GM12878 (cell line): ENCODE measurements at regions not wholly inside any gene's neighbourhood (a gene's known extent, or its start where the extent isn't known, plus 50 kb on each side); places are given as distances from the start of the nearest gene placed in this dataset.

ENCODE experiments used
- ATAC-seq: fragments of 200-7000 bp; cut with Tn5 transposase; 3 replicates; pipeline ENCODE4 v1.9.1; 2020; ENCODE audit warnings: mild to moderate bottlenecking, moderate library complexity
- BruUV-seq: library from RNA; stranded (reverse); fragments of 400-500 nt; replicated peaks from 2 replicates; lab custom pipeline; 2021; lab: Mats Ljungman, UMichigan
- CTCF ChIA-PET: fragments of 300-600 bp; sonication (Branson Sonifier 250); formaldehyde crosslinking; extraction: SDS; loops from one replicate; lab custom pipeline; 2021; ENCODE audit warnings: inconsistent platforms; lab: Yijun Ruan, JAX
- POLR2A ChIA-PET: fragments of 350-600 bp; formaldehyde crosslinking; extraction: SDS; loops from one replicate; lab custom pipeline; 2021; ENCODE audit warnings: inconsistent platforms; lab: Charles Lee
- RAD21 ChIA-PET: fragments of 300-600 bp; sonication (Branson Sonifier 250); formaldehyde crosslinking; loops from one replicate; lab custom pipeline; 2023; ENCODE audit warnings: antibody characterized with exemption; ENCODE audit not compliant: unreplicated experiment; lab: Charles Lee
- SMC1A ChIA-PET: fragments of 300-600 bp; sonication (Branson Sonifier 250); formaldehyde crosslinking; loops from one replicate; lab custom pipeline; 2023; ENCODE audit not compliant: unreplicated experiment, uncharacterized antibody; lab: Charles Lee
- DNase-seq: peaks from one replicate; pipeline ENCODE4 v3.0.0-alpha.2; 2011; ENCODE audit warnings: low read depth, low spot score
- FAIRE-seq: peaks from 3 replicates; lab custom pipeline; 2011; peaks lifted over from hg19 to GRCh38; lab: Jason Lieb, UNC
- H2AFZ ChIP-seq: 2 replicates; pipeline ENCODE4 v1.6.0; 2011; ENCODE audit warnings: low read depth, low read length, control low read depth; ENCODE audit not compliant: control insufficient read depth
- H3K27ac ChIP-seq: 2 replicates; pipeline ENCODE4 v1.5.1; 2011; ENCODE audit warnings: control low read depth; ENCODE audit not compliant: control insufficient read depth, insufficient read depth
- H3K27me3 ChIP-seq, 2 experiments: replicated peaks in 1 of 2; 2 replicates each; pipeline versions ENCODE4 v1.6.0 to v1.6.1; 2011; ENCODE audit warnings: low read length in 1 of 2; ENCODE audit not compliant: control insufficient read depth in 2 of 2, insufficient read depth in 2 of 2
- H3K36me3 ChIP-seq, 2 experiments: 2 replicates each; pipeline ENCODE4 v1.5.1; 2011; ENCODE audit warnings: low read length in 1 of 2; ENCODE audit not compliant: control insufficient read depth in 2 of 2, insufficient read depth in 2 of 2
- H3K4me1 ChIP-seq: 2 replicates; pipeline ENCODE4 v1.6.1; 2011; ENCODE audit warnings: mild to moderate bottlenecking, low read length, moderate library complexity, mixed read lengths; ENCODE audit not compliant: control insufficient read depth, insufficient read depth
- H3K4me2 ChIP-seq: 2 replicates; pipeline ENCODE4 v1.6.0; 2011; ENCODE audit warnings: control low read depth; ENCODE audit not compliant: control insufficient read depth, insufficient read depth
- H3K4me3 ChIP-seq: fragments of 200-600 bp; sonication (generic); 2 replicates; pipeline ENCODE4 v1.5.1; 2016
- H3K79me2 ChIP-seq: 2 replicates; pipeline ENCODE4 v1.6.0; 2011; ENCODE audit warnings: low read length; ENCODE audit not compliant: control insufficient read depth, insufficient read depth
- H3K9ac ChIP-seq: 2 replicates; pipeline ENCODE4 v1.8.0; 2011; ENCODE audit warnings: low read length, control low read depth, mixed read lengths; ENCODE audit not compliant: control insufficient read depth, insufficient read depth
- H3K9me3 ChIP-seq: replicated peaks from 3 replicates; pipeline ENCODE4 v1.5.1; 2011; ENCODE audit warnings: mild to moderate bottlenecking, low read length; ENCODE audit not compliant: control insufficient read depth, insufficient read depth
- H4K20me1 ChIP-seq: 2 replicates; pipeline ENCODE4 v1.6.0; 2011; ENCODE audit not compliant: control insufficient read depth, insufficient read depth
- ATF7 ChIP-seq: fragments of 450-650 bp; IDR thresholded peaks from 2 replicates; pipeline ENCODE4 v1.6.1; 2016; ENCODE audit warnings: low read depth, mild to moderate bottlenecking
- CEBPZ ChIP-seq: fragments of 150-350 bp; IDR thresholded peaks from 2 replicates; pipeline ENCODE4 v1.6.1; 2016; ENCODE audit warnings: low read depth, low read length
- CHD1 ChIP-seq: IDR thresholded peaks from 2 replicates; pipeline ENCODE4 v1.6.1; 2012; ENCODE audit warnings: low read depth, low read length, improper control_type of control experiment
- GABPA ChIP-seq: IDR thresholded peaks from 2 replicates; pipeline ENCODE4 v1.6.1; 2014; ENCODE audit warnings: antibody characterized with exemption, low read depth, mild to moderate bottlenecking, inconsistent platforms
- GATAD2B ChIP-seq: fragments of 450-650 bp; conservative IDR thresholded peaks from 2 replicates; pipeline ENCODE4 v1.6.1; 2017; ENCODE audit warnings: low read depth, mild to moderate bottlenecking, moderate library complexity
- IRF4 ChIP-seq: IDR thresholded peaks from 2 replicates; pipeline ENCODE4 v1.6.1; 2011; ENCODE audit warnings: low read depth, low read length
- JUND ChIP-seq: IDR thresholded peaks from 2 replicates; pipeline ENCODE4 v1.6.1; 2012; ENCODE audit warnings: low read depth, mild to moderate bottlenecking, low read length, improper control_type of control experiment, moderate library complexity
- KDM1A ChIP-seq: fragments of 200-600 bp; sonication (generic); IDR thresholded peaks from 2 replicates; pipeline ENCODE4 v1.6.1; 2016; ENCODE audit warnings: borderline replicate concordance
- NR2F1 ChIP-seq: fragments of 450-650 bp; conservative IDR thresholded peaks from 2 replicates; pipeline ENCODE4 v1.6.1; 2017; ENCODE audit warnings: mild to moderate bottlenecking
- REST ChIP-seq: IDR thresholded peaks from 2 replicates; pipeline ENCODE4 v1.6.1; 2012; ENCODE audit warnings: mild to moderate bottlenecking, low read depth, low read length
- SUZ12 ChIP-seq: fragments of 200-600 bp; sonication (generic); IDR thresholded peaks from one replicate; pipeline ENCODE4 v1.6.1; 2018; ENCODE audit warnings: antibody characterized with exemption, mild to moderate bottlenecking; ENCODE audit not compliant: unreplicated experiment
- WGBS: methylation state at CpG from one replicate; pipeline ENCODE4 v1.1.6; 2016; ENCODE audit warnings: low lambda C conversion rate; ENCODE audit not compliant: insufficient replicate concordance, insufficient coverage; ENCODE audit errors: missing lambda C conversion rate; 5-methylcytosine and 5-hydroxymethylcytosine counted together
- in situ Hi-C: fragments of 300-500 bp; cut with MboI; formaldehyde crosslinking; loops from 9 replicates; pipeline ENCODE4 v1.14.3; 2018; ENCODE audit warnings: mixed read lengths
- intact Hi-C: fragments of 100-400 bp; cut with micrococcal nuclease; formaldehyde crosslinking; loops from one replicate; pipeline ENCODE4 v1.14.2; 2022; ENCODE audit not compliant: unreplicated experiment

GRCh38 chr4:175246941-175247340 lies 328.8 kb downstream of the ADAM29 start (continued):
- no peak for TF ChIP-seq REST

- Histone ChIP-seq H3K4me3 (no peak overlapping the region), H4K20me1 (no peaks in the 10 kb centered on the region), H3K4me1 (no peaks in the 10 kb centered on the region), H3K27me3 (no peaks in the 10 kb centered on the region), H2AFZ (no peak overlapping the region), H3K9me3 (no peaks in the 10 kb centered on the region), H3K36me3 (no peaks in the 10 kb centered on the region), H3K4me2 (no peak overlapping the region), H3K79me2 (no peaks in the 10 kb centered on the region), H3K9ac (no peak overlapping the region), H3K27ac (no peak overlapping the region)
- in situ Hi-C loops (no loop called here), intact Hi-C loops (loop anchor here (2.0 to 5.0 kb wide), 2 partner anchors 380 to 488 kb away; no protein-coding TSS in a partner anchor)
- CTCF ChIA-PET: interaction anchor here (1.7 to 2.4 kb wide), 2 partner anchors 10 to 489 kb away, joined by 5 to 13 read pairs; no protein-coding TSS in a partner anchor
- BruUV-seq: no TSS peak
- ATAC-seq (peak; percentile 56), FAIRE-seq (no peak), DNase-seq (no peak)
- SMC1A ChIA-PET: interaction anchor here (0.8 kb wide), 1 partner anchor 198 kb away, joined by 3 read pairs; no protein-coding TSS in a partner anchor
- RAD21 ChIA-PET: no interaction called here
- WGBS: 62% methylated on average over 5 of the region's 5 CpGs
- POLR2A ChIA-PET: no interaction called here
- TF ChIP-seq CEBPZ: no peak
- no peak for TF ChIP-seq IRF4
- TF ChIP-seq JUND: no peak
- TF ChIP-seq NR2F1: no peak
- no peak for TF ChIP-seq SUZ12
- no peak for TF ChIP-seq GATAD2B
- TF ChIP-seq ATF7: no peak
- no peak for TF ChIP-seq CHD1
- no peak for TF ChIP-seq GABPA
- TF ChIP-seq KDM1A: no peak
- no peak for TF ChIP-seq REST
These were observed 334.5 kb downstream of the ADAM29 start for GRCh38 chr4:175252642-175253041.
